Panc1 (cell line): ENCODE measurements at regions not wholly inside any gene's neighbourhood (a gene's known extent, or its start where the extent isn't known, plus 50 kb on each side); places are given as distances from the start of the nearest gene placed in this dataset.

Source experiments
- ATAC-seq: fragments of 200-7000 bp; cut with Tn5 transposase; 2 replicates; pipeline ENCODE4 v1.9.1; 2020; ENCODE audit warnings: mild to moderate bottlenecking, moderate library complexity
- BruUV-seq: library from RNA; stranded (reverse); fragments of 400-500 nt; replicated peaks from 2 replicates; lab custom pipeline; 2021; lab: Mats Ljungman, UMichigan
- CTCF ChIA-PET: fragments of 300-600 bp; sonication (Branson Sonifier 250); formaldehyde crosslinking; loops from one replicate; lab custom pipeline; 2022; ENCODE audit warnings: antibody characterized with exemption; lab: Charles Lee
- POLR2A ChIA-PET: fragments of 300-600 bp; sonication (Branson Sonifier 250); formaldehyde crosslinking; loops from one replicate; lab custom pipeline; 2022; ENCODE audit warnings: antibody characterized with exemption; lab: Charles Lee
- DNase-seq: peaks from one replicate; pipeline ENCODE4 v3.0.0-alpha.2; 2010; ENCODE audit warnings: low read depth, low spot score
- H3K27ac ChIP-seq: 2 replicates; pipeline ENCODE4 v1.5.1; 2011; ENCODE audit warnings: mild to moderate bottlenecking, low read length, inconsistent platforms
- H3K27me3 ChIP-seq: fragments of 200-500 bp; sonication (Bioruptor generic); 2 replicates; pipeline ENCODE4 v1.6.0; 2014; ENCODE audit warnings: low read length, inconsistent platforms; ENCODE audit not compliant: control insufficient read depth, insufficient read depth
- H3K36me3 ChIP-seq: fragments of 200-500 bp; sonication (Bioruptor generic); 2 replicates; pipeline ENCODE4 v1.5.1; 2014; ENCODE audit warnings: inconsistent platforms, mild to moderate bottlenecking, low read length, moderate library complexity; ENCODE audit not compliant: control insufficient read depth, insufficient read depth
- H3K4me1 ChIP-seq: 2 replicates; pipeline ENCODE4 v1.5.1; 2011; ENCODE audit warnings: inconsistent platforms, mild to moderate bottlenecking, low read length, moderate library complexity; ENCODE audit not compliant: control insufficient read depth, insufficient read depth
- H3K4me3 ChIP-seq, 2 experiments: 2 replicates each; pipeline ENCODE4 v1.5.1; 2011 to 2012; ENCODE audit warnings: low read depth in 2 of 2, low read length in 2 of 2, mild to moderate bottlenecking in 2 of 2, inconsistent platforms in 1 of 2, moderate library complexity in 1 of 2
- H3K9me3 ChIP-seq: fragments of 200-500 bp; sonication (Bioruptor generic); 2 replicates; pipeline ENCODE4 v1.5.1; 2014; ENCODE audit warnings: low read depth, mild to moderate bottlenecking, inconsistent platforms, low read length, moderate library complexity; ENCODE audit not compliant: control insufficient read depth, insufficient read depth
- CTCF ChIP-seq: fragments of 450-650 bp; IDR thresholded peaks from 2 replicates; pipeline ENCODE4 v1.5.1; 2017; ENCODE audit warnings: mild to moderate bottlenecking
- POLR2AphosphoS5 ChIP-seq: IDR thresholded peaks from 2 replicates; pipeline ENCODE4 v1.6.1; 2012; ENCODE audit warnings: mild to moderate bottlenecking, low read depth, low read length, moderate library complexity
- SIN3A ChIP-seq: IDR thresholded peaks from 2 replicates; pipeline ENCODE4 v1.6.1; 2012; ENCODE audit warnings: low read depth, mild to moderate bottlenecking, low read length, moderate library complexity, borderline replicate concordance; ENCODE audit not compliant: insufficient read depth
- TCF7L2 ChIP-seq: IDR thresholded peaks from 2 replicates; pipeline ENCODE4 v1.6.1; 2011; ENCODE audit warnings: mild to moderate bottlenecking, low read depth, low read length, inconsistent platforms
- in situ Hi-C: cut with HindIII; loops from 2 replicates; pipeline ENCODE4 v1.10.0; 2016; ENCODE audit warnings: low sequenced_read_pairs, low pct_unique_long_range_greater_than_20kb
- intact Hi-C: fragments of 100-400 bp; cut with micrococcal nuclease; formaldehyde crosslinking; loops from one replicate; pipeline ENCODE4 v1.10.0; 2022; ENCODE audit not compliant: unreplicated experiment
- TF ChIP-seq, protein P1 (sequence below), 2 experiments: IDR thresholded peaks; 2 replicates each; pipeline ENCODE4 v1.6.1; 2011 to 2012; ENCODE audit warnings: low read depth in 2 of 2, control low read depth in 1 of 2, low read length in 1 of 2, mild to moderate bottlenecking in 1 of 2, moderate library complexity in 1 of 2; ENCODE audit not compliant: insufficient read depth in 1 of 2

DNA sequence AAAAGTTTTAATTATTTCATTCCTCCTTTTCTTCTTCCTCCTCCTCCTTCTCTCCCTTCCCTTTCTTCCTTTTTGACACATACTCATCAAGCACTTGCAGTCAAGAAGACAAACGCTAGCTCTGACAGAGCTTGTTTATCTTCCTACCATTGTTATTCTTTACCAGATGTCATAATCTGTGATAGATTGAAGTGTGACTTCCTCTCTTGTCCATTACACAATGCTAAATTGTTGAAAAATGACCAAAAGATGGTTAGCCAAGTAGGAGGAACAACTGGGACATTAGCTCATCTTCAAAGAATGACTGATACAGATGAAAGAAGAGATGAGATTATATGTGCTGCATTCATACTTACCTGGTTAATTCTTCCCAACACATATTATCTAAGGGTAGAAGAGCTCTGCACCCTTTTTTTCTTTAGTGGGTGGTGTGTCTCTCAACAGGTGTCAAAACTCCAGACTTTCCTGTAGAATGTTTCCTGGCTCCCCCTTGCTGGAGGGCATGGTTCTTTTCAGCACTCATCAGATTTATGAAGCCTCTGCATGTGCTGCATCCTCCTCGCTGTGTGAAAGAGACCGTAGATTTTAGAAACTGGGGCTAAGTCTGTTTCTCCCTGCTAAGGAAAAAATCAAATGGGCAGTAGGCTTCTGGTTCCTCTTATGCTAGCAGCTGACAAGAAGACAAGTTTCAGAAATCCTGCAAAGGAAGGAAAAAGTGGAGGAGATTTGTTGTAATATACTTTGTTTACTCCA, 147.1 kb downstream of the TMX1 start:
- DNase-seq, result no peak
- TF ChIP-seq CTCF (no peak), POLR2AphosphoS5 (no peak), TCF7L2 (no peak), SIN3A (no peak)
- TF ChIP-seq, protein P1, sequence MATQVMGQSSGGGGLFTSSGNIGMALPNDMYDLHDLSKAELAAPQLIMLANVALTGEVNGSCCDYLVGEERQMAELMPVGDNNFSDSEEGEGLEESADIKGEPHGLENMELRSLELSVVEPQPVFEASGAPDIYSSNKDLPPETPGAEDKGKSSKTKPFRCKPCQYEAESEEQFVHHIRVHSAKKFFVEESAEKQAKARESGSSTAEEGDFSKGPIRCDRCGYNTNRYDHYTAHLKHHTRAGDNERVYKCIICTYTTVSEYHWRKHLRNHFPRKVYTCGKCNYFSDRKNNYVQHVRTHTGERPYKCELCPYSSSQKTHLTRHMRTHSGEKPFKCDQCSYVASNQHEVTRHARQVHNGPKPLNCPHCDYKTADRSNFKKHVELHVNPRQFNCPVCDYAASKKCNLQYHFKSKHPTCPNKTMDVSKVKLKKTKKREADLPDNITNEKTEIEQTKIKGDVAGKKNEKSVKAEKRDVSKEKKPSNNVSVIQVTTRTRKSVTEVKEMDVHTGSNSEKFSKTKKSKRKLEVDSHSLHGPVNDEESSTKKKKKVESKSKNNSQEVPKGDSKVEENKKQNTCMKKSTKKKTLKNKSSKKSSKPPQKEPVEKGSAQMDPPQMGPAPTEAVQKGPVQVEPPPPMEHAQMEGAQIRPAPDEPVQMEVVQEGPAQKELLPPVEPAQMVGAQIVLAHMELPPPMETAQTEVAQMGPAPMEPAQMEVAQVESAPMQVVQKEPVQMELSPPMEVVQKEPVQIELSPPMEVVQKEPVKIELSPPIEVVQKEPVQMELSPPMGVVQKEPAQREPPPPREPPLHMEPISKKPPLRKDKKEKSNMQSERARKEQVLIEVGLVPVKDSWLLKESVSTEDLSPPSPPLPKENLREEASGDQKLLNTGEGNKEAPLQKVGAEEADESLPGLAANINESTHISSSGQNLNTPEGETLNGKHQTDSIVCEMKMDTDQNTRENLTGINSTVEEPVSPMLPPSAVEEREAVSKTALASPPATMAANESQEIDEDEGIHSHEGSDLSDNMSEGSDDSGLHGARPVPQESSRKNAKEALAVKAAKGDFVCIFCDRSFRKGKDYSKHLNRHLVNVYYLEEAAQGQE (IDR thresholded peaks at IDR 0.05; ENCODE audit: insufficient read depth in 1 of 2, low read depth in 2 of 2, low read length in 1 of 2), result no peak
- ChIA-PET POLR2A (no interaction called here), CTCF (no interaction called here)
- in situ Hi-C loops (no loop called here), intact Hi-C loops (no loop called here)
- Histone ChIP-seq H3K4me1 (no peaks in the 10 kb centered on the region), H3K9me3 (no peaks in the 10 kb centered on the region), H3K4me3 (no peak overlapping the region), H3K27ac (no peak overlapping the region), H3K36me3 (no peaks in the 10 kb centered on the region), H3K27me3 (no peaks in the 10 kb centered on the region)
- ATAC-seq, result no peak
- no TSS peak for BruUV-seq

DNA sequence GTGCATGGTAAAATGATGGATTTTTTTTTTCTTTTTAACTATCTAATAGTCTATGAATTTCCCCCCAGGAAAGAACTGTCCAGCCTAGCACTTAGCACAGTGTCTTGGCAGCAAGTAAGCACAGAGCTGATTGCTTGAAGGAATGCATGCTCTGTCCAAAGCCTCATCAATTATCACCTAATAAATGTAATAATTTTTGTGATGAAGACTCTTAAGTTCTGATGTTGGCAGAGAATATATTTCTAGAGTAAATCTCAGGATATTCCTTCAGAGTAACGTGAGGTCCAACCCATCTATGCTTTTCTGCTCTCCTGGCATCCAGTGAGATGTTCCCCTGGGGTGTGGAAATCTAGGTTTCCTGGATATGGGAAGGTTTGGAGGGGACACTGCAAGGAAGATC, 152.4 kb downstream of the TMX1 start:
- Histone ChIP-seq H3K9me3 (no peaks in the 10 kb centered on the region), H3K27me3 (no peaks in the 10 kb centered on the region), H3K4me1 (peaks cover 14% of the 10 kb centered on the region), H3K27ac (no peak overlapping the region), H3K4me3 (no peak overlapping the region), H3K36me3 (no peaks in the 10 kb centered on the region)
- DNase-seq (no peak), ATAC-seq (no peak)
- ChIA-PET POLR2A (no interaction called here), CTCF (no interaction called here)
- in situ Hi-C loops, result no loop called here
- TF ChIP-seq CTCF (no peak), TCF7L2 (no peak), SIN3A (no peak), POLR2AphosphoS5 (no peak)
- TF ChIP-seq, protein P1 (IDR thresholded peaks at IDR 0.05; ENCODE audit: insufficient read depth in 1 of 2, low read depth in 2 of 2, low read length in 1 of 2), result no peak
- BruUV-seq, result no TSS peak
- intact Hi-C loops, result no loop called here
